ENCODE measurements at regions not wholly inside any gene's neighbourhood (a gene's known extent, or its start where the extent isn't known, plus 50 kb on each side); places are given as distances from the start of the nearest gene placed in this dataset.

GRCh38 chr15:69797615-69798014 lies 300.1 kb downstream of the TLE3 start:
- H3K9me3 ChIP-seq (ENCODE audit: control insufficient read depth, low read length), result no peaks in the 10 kb centered on the region
- peaks cover 29% of the 10 kb centered on the region for H3K4me1 ChIP-seq (ENCODE audit: control insufficient read depth, insufficient read depth, low read length, poor library complexity, severe bottlenecking)
- no peaks in the 10 kb centered on the region for H3K36me3 ChIP-seq (ENCODE audit: control insufficient read depth, insufficient read depth, low read length)
- H3K27ac ChIP-seq (ENCODE audit: low read depth, low read length, severe bottlenecking), result no peak overlapping the region
- WGBS, 2 experiments (ENCODE audit: insufficient coverage in 2 of 2), result 92 to 100% methylated on average over 2 of the region's 3 CpGs
- H3K4me3 ChIP-seq (ENCODE audit: extremely low read depth, insufficient read depth, low read length, poor library complexity, severe bottlenecking), result no peak overlapping the region

- WGBS, 2 experiments (ENCODE audit: insufficient coverage in 2 of 2), result 84 to 87% methylated on average over 4 to 5 of the region's 7 CpGs
- no peaks in the 10 kb centered on the region for H3K9me3 ChIP-seq (ENCODE audit: control insufficient read depth, low read length)
Observed at GRCh38 chr15:69798481-69799250, 299.1 kb downstream of the TLE3 start.

DNA sequence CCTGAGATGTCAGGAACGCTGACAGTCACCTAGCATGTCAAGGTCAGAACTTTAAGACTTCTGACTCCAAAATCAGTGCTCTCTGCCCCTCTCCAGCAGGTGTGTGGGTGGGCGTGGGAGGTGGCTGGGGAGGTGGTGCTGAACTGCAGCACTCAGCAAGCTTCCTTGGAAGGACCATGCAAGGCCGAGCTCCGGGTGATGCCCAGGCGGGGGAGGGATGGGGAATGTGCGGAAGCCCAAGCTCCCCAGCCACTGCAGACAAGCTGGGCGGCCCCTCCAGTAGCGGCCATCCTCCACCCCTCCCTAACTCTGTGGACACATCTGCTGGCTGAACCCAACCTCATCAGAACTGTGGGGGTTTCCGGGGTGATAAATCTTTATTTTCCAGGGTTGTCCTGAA lies 296.6 kb downstream of the TLE3 start:
- Histone ChIP-seq H3K9me3 (ENCODE audit: control insufficient read depth, low read length) (no peaks in the 10 kb centered on the region), H3K4me3 (ENCODE audit: extremely low read depth, insufficient read depth, low read length, poor library complexity, severe bottlenecking) (no peak overlapping the region), H3K36me3 (ENCODE audit: control insufficient read depth, insufficient read depth, low read length) (no peaks in the 10 kb centered on the region), H3K4me1 (ENCODE audit: control insufficient read depth, insufficient read depth, low read length, poor library complexity, severe bottlenecking) (peaks cover 11% of the 10 kb centered on the region), H3K27ac (ENCODE audit: low read depth, low read length, severe bottlenecking) (no peak overlapping the region)
- WGBS, 2 experiments (ENCODE audit: insufficient coverage in 2 of 2), result 89 to 100% methylated on average over 1 to 3 of the region's 9 CpGs

More at GRCh38 chr15:69798481-69799250, 299.1 kb downstream of the TLE3 start:
- H3K27ac ChIP-seq (ENCODE audit: low read depth, low read length, severe bottlenecking), result peak overlapping the region; percentile 36
- no peaks in the 10 kb centered on the region for H3K36me3 ChIP-seq (ENCODE audit: control insufficient read depth, insufficient read depth, low read length)
- no peak overlapping the region for H3K4me3 ChIP-seq (ENCODE audit: extremely low read depth, insufficient read depth, low read length, poor library complexity, severe bottlenecking)
- H3K4me1 ChIP-seq (ENCODE audit: control insufficient read depth, insufficient read depth, low read length, poor library complexity, severe bottlenecking), result peaks cover 29% of the 10 kb centered on the region

GRCh38 chr15:69802432-69802831 lies 295.3 kb downstream of the TLE3 start:
- WGBS, 2 experiments (ENCODE audit: insufficient coverage in 2 of 2), result 86 to 94% methylated on average over 1 to 3 of the region's 4 CpGs
- Histone ChIP-seq H3K9me3 (ENCODE audit: control insufficient read depth, low read length) (no peaks in the 10 kb centered on the region), H3K27ac (ENCODE audit: low read depth, low read length, severe bottlenecking) (no peak overlapping the region), H3K4me1 (ENCODE audit: control insufficient read depth, insufficient read depth, low read length, poor library complexity, severe bottlenecking) (peaks cover 16% of the 10 kb centered on the region), H3K4me3 (ENCODE audit: extremely low read depth, insufficient read depth, low read length, poor library complexity, severe bottlenecking) (no peak overlapping the region), H3K36me3 (ENCODE audit: control insufficient read depth, insufficient read depth, low read length) (no peaks in the 10 kb centered on the region)

DNA sequence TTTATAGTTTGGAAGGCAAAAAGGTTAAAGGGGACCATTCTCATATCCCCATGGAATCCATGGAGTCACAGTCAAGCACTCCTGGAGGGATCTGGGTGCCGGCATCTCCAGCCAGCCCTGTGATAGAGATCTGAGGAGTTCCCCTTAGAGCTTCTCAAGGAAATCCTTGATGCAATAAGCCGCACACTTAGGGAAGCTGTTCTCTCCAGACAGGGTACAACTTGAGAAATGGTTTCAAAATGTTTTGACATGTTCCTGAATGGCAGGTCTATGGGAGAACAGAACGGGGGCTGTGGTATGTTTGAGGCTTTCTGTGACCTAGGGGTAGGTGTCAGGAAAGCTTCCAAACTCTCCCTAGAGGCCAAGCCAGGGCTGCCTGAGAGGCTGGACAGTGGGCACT lies 292.9 kb downstream of the TLE3 start:
- Histone ChIP-seq H3K4me3 (ENCODE audit: extremely low read depth, insufficient read depth, low read length, poor library complexity, severe bottlenecking) (no peak overlapping the region), H3K27ac (ENCODE audit: low read depth, low read length, severe bottlenecking) (no peak overlapping the region), H3K9me3 (ENCODE audit: control insufficient read depth, low read length) (no peaks in the 10 kb centered on the region), H3K36me3 (ENCODE audit: control insufficient read depth, insufficient read depth, low read length) (no peaks in the 10 kb centered on the region), H3K4me1 (ENCODE audit: control insufficient read depth, insufficient read depth, low read length, poor library complexity, severe bottlenecking) (peaks cover 8% of the 10 kb centered on the region)
- WGBS, 2 experiments (ENCODE audit: insufficient coverage in 2 of 2), result 100% methylated on average over 2 of the region's 3 CpGs

- H3K27ac ChIP-seq (ENCODE audit: low read depth, low read length, severe bottlenecking), result no peak overlapping the region
Observed at GRCh38 chr15:69805248-69805953, 292.3 kb downstream of the TLE3 start.

GRCh38 chr15:69806287-69806915 lies 291.3 kb downstream of the TLE3 start:
- WGBS, 2 experiments (ENCODE audit: insufficient coverage in 2 of 2), result 78 to 100% methylated on average over 2 to 3 of the region's 10 CpGs
- no peaks in the 10 kb centered on the region for H3K36me3 ChIP-seq (ENCODE audit: control insufficient read depth, insufficient read depth, low read length)
- H3K4me3 ChIP-seq (ENCODE audit: extremely low read depth, insufficient read depth, low read length, poor library complexity, severe bottlenecking), result no peak overlapping the region
- no peak overlapping the region for H3K27ac ChIP-seq (ENCODE audit: low read depth, low read length, severe bottlenecking)
- H3K9me3 ChIP-seq (ENCODE audit: control insufficient read depth, low read length), result no peaks in the 10 kb centered on the region
- H3K4me1 ChIP-seq (ENCODE audit: control insufficient read depth, insufficient read depth, low read length, poor library complexity, severe bottlenecking), result peaks cover 8% of the 10 kb centered on the region

More at GRCh38 chr15:69805248-69805953, 292.3 kb downstream of the TLE3 start:
- WGBS, 2 experiments (ENCODE audit: insufficient coverage in 2 of 2), result 92 to 93% methylated on average over 7 of the region's 9 CpGs
- Histone ChIP-seq H3K4me1 (ENCODE audit: control insufficient read depth, insufficient read depth, low read length, poor library complexity, severe bottlenecking) (peaks cover 8% of the 10 kb centered on the region), H3K36me3 (ENCODE audit: control insufficient read depth, insufficient read depth, low read length) (no peaks in the 10 kb centered on the region), H3K4me3 (ENCODE audit: extremely low read depth, insufficient read depth, low read length, poor library complexity, severe bottlenecking) (no peak overlapping the region), H3K9me3 (ENCODE audit: control insufficient read depth, low read length) (no peaks in the 10 kb centered on the region)

DNA sequence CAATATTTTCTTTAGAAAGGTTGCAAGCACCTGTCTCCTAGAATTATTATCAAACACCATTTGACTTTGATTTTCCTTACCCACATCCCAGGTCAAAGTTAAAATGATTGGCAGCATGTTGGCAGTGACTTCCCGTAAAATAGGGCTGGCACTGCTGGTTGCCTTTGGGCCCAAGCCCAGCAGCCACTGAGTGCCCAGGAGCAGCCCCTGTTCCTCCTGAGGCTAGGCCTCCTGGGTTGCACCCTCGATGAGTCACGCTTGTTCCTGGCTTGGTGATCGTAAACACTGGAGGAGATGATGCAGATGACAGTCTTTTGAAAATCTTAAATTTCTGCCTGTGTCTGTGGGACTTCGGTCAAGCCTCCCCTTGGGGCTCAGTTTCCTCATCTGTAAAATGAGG lies 290.0 kb downstream of the TLE3 start:
- H3K9me3 ChIP-seq (ENCODE audit: control insufficient read depth, low read length), result no peaks in the 10 kb centered on the region
- H3K36me3 ChIP-seq (ENCODE audit: control insufficient read depth, insufficient read depth, low read length), result no peaks in the 10 kb centered on the region
- H3K27ac ChIP-seq (ENCODE audit: low read depth, low read length, severe bottlenecking), result no peak overlapping the region
- H3K4me1 ChIP-seq (ENCODE audit: control insufficient read depth, insufficient read depth, low read length, poor library complexity, severe bottlenecking), result peaks cover 8% of the 10 kb centered on the region
- no peak overlapping the region for H3K4me3 ChIP-seq (ENCODE audit: extremely low read depth, insufficient read depth, low read length, poor library complexity, severe bottlenecking)
- 87% methylated on average over 5 of the region's 5 CpGs for WGBS, 2 experiments (ENCODE audit: insufficient coverage in 2 of 2)

- 78 to 91% methylated on average over 2 to 3 of the region's 4 CpGs for WGBS, 2 experiments (ENCODE audit: insufficient coverage in 2 of 2)
- Histone ChIP-seq H3K27ac (ENCODE audit: low read depth, low read length, severe bottlenecking) (no peak overlapping the region), H3K4me3 (ENCODE audit: extremely low read depth, insufficient read depth, low read length, poor library complexity, severe bottlenecking) (no peak overlapping the region), H3K4me1 (ENCODE audit: control insufficient read depth, insufficient read depth, low read length, poor library complexity, severe bottlenecking) (peaks cover 8% of the 10 kb centered on the region), H3K9me3 (ENCODE audit: control insufficient read depth, low read length) (no peaks in the 10 kb centered on the region), H3K36me3 (ENCODE audit: control insufficient read depth, insufficient read depth, low read length) (no peaks in the 10 kb centered on the region)
Observed at GRCh38 chr15:69808756-69809155, 289.0 kb downstream of the TLE3 start.

- Histone ChIP-seq H3K4me3 (ENCODE audit: extremely low read depth, insufficient read depth, low read length, poor library complexity, severe bottlenecking) (no peak overlapping the region), H3K36me3 (ENCODE audit: control insufficient read depth, insufficient read depth, low read length) (no peaks in the 10 kb centered on the region), H3K27ac (ENCODE audit: low read depth, low read length, severe bottlenecking) (no peak overlapping the region), H3K9me3 (ENCODE audit: control insufficient read depth, low read length) (no peaks in the 10 kb centered on the region), H3K4me1 (ENCODE audit: control insufficient read depth, insufficient read depth, low read length, poor library complexity, severe bottlenecking) (peaks cover 8% of the 10 kb centered on the region)
- 86 to 100% methylated on average over 1 of the region's 2 CpGs for WGBS, 2 experiments (ENCODE audit: insufficient coverage in 2 of 2)
Observed at GRCh38 chr15:69809421-69809820, 288.3 kb downstream of the TLE3 start.
